Psoas muscle (tissue), 7 donors: ENCODE measurements at regions not wholly inside any gene's neighbourhood (a gene's known extent, or its start where the extent isn't known, plus 50 kb on each side); places are given as distances from the start of the nearest gene placed in this dataset.

ENCODE experiments used
- ATAC-seq, 4 donors: fragments of 200-7000 bp; cut with Tn5 transposase; one replicate each; pipeline ENCODE4 v1.9.1; 2020; ENCODE audit warnings: moderate library complexity in 3 of 4, mild to moderate bottlenecking in 2 of 4
- DNase-seq, 2 donors: peaks; one replicate each; pipeline ENCODE4 v3.0.0-alpha.2; 2020
- H3K27ac ChIP-seq: fragments of 200-600 bp; one replicate; pipeline ENCODE4 v1.8.0; 2022
- H3K27me3 ChIP-seq, 3 donors: fragments of 200-600 bp in 1 of 3; one replicate each; pipeline versions ENCODE4 v1.6.1 to v1.8.0; 2013 to 2022; ENCODE audit warnings: low read length in 2 of 3, mild to moderate bottlenecking in 2 of 3, moderate library complexity in 1 of 3; ENCODE audit not compliant: insufficient read depth in 3 of 3
- H3K36me3 ChIP-seq, 2 donors: fragments of 200-600 bp in 1 of 2; one replicate each; pipeline versions ENCODE4 v1.6.1 to v1.8.0; 2013 to 2022; ENCODE audit warnings: low read depth in 1 of 2, mild to moderate bottlenecking in 1 of 2, moderate library complexity in 1 of 2; ENCODE audit not compliant: insufficient read depth in 1 of 2
- H3K4me1 ChIP-seq: fragments of 200-600 bp; one replicate; pipeline ENCODE4 v1.8.0; 2022
- H3K4me3 ChIP-seq: fragments of 200-600 bp; one replicate; pipeline ENCODE4 v1.8.0; 2022; ENCODE audit warnings: mild to moderate bottlenecking
- H3K9me3 ChIP-seq: fragments of 200-600 bp; one replicate; pipeline ENCODE4 v1.8.0; 2022
- WGBS, 3 donors: extraction: QIAGEN DNeasy Blood & Tissue Kit; methylation state at CpG; one replicate each; pipeline versions ENCODE4 v1.1.6 to v1.1.7; 2013; 5-methylcytosine and 5-hydroxymethylcytosine counted together
- intact Hi-C, 2 donors: fragments of 100-400 bp; cut with DNase I; formaldehyde crosslinking; loops; one replicate each; pipeline versions ENCODE4 v1.11.0 to v1.14.2; 2022
- TF ChIP-seq, protein P1 (sequence below): fragments of 200-600 bp; IDR thresholded peaks from one replicate; pipeline ENCODE4 v1.8.0; 2022; ENCODE audit warnings: antibody characterized with exemption
- donor health status: healthy with polysubstance abuse.
- donor health status: DM: no; HTN: no; CAD: no; lungs with moderate emphysema.
- donor health status: Bipolar disorder and iron deficiency.
- donor health status: healthy.
- donor health status: DM: yes; HTN: yes; CAD: no.
- donor health status: DM: no; HTN: no; CAD: no.
- donor health status: DM: yes; HTN: yes; CAD: no.

GRCh38 chr4:28256295-28256694 is 1395.7 kb downstream of the STIM2 start:
- Histone ChIP-seq H3K27me3 (no peaks in the 10 kb centered on the region), H3K36me3 (no peaks in the 10 kb centered on the region), H3K9me3 (no peaks in the 10 kb centered on the region), H3K27ac (no peak overlapping the region), H3K4me3 (no peak overlapping the region), H3K4me1 (no peaks in the 10 kb centered on the region)
- no peak for ATAC-seq
- no peak for DNase-seq
- intact Hi-C loops = no loop called here
- TF ChIP-seq, protein P1, sequence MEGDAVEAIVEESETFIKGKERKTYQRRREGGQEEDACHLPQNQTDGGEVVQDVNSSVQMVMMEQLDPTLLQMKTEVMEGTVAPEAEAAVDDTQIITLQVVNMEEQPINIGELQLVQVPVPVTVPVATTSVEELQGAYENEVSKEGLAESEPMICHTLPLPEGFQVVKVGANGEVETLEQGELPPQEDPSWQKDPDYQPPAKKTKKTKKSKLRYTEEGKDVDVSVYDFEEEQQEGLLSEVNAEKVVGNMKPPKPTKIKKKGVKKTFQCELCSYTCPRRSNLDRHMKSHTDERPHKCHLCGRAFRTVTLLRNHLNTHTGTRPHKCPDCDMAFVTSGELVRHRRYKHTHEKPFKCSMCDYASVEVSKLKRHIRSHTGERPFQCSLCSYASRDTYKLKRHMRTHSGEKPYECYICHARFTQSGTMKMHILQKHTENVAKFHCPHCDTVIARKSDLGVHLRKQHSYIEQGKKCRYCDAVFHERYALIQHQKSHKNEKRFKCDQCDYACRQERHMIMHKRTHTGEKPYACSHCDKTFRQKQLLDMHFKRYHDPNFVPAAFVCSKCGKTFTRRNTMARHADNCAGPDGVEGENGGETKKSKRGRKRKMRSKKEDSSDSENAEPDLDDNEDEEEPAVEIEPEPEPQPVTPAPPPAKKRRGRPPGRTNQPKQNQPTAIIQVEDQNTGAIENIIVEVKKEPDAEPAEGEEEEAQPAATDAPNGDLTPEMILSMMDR = no peak
- WGBS, 3 donors = 89% methylated on average over 1 of the region's 1 CpG; no CpG with 5 or more reads in 2 of the 3 donors

DNA sequence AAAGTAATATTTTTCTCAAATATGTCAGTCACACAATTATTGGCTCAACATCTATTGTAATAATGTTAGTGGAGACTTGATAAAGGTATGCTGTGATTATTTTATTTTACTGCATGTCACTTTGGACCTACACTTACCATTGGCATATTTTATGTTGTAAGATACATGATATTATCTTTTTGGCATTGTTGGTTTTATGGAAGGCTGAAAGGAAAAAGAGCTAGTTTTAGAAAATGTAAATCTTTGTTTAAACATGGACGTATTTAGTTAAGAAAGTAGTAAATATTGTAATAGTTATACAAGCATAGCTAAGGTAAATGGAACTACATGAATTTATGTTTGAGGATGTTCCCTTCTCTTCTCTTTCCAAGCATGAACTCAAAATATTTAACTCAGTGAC is 1399.3 kb downstream of the STIM2 start:
- Histone ChIP-seq H3K27me3 (no peaks in the 10 kb centered on the region), H3K9me3 (no peaks in the 10 kb centered on the region), H3K4me1 (no peaks in the 10 kb centered on the region), H3K36me3 (no peaks in the 10 kb centered on the region), H3K4me3 (no peak overlapping the region), H3K27ac (no peak overlapping the region)
- 82 to 92% (median 90%) methylated on average over 1 of the region's 1 CpG for WGBS, 3 donors
- no peak for DNase-seq
- intact Hi-C loops = no loop called here
- TF ChIP-seq, protein P1 = no peak
- no peak for ATAC-seq

DNA sequence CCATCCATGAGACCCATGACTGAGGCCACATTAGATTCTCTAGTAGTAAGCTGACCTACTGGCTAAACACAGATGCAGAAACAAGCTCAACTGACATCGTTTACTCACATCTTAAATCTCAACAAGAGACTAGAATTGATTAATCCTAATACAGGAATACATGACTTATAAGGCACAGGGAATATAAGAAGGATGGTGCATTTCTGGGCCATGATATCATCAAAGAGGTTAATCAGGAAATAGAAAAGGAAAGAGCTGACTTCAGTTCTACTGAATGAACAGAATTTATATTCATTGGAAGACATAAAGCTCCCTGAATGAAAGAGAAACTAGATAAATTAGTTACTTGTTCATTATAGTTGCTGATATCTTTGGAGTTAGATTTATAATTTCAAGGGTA is 1406.5 kb downstream of the STIM2 start:
- H3K4me1 ChIP-seq = no peaks in the 10 kb centered on the region
- WGBS, 3 donors = 76 to 90% (median 83%) methylated on average over 1 of the region's 1 CpG

DNA sequence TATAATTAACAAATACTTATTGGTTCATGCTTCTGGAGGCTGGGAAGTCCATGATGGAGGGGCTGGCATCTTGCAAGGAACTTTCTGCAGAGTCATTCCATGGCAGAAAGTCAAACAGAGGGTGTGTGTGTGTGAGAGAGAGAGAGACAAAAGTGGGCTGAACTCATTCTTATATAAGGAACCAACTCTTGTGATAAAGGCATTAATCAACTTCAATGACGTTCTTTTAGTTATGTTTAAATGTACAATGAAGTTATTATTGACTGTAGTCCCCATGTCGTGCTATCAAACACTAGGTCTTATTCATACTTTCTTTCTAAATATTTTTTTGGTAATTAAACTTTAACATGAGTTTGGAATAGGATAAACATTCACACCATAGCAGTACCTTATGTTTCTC is 1408.8 kb downstream of the STIM2 start:
- Histone ChIP-seq H3K36me3 (no peaks in the 10 kb centered on the region), H3K27me3 (no peaks in the 10 kb centered on the region), H3K27ac (no peak overlapping the region), H3K4me3 (no peak overlapping the region), H3K4me1 (no peaks in the 10 kb centered on the region), H3K9me3 (no peaks in the 10 kb centered on the region)
- WGBS, 3 donors = 74 to 82% (median 79%) methylated on average over 2 of the region's 2 CpGs
- TF ChIP-seq, protein P1 = no peak
- no peak for ATAC-seq
- intact Hi-C loops = no loop called here
- DNase-seq = no peak

More for the DNA sequence above, 1406.5 kb downstream of the STIM2 start:
- intact Hi-C loops = no loop called here
- no peak overlapping the region for H3K4me3 ChIP-seq
- TF ChIP-seq, protein P1 = no peak
- DNase-seq (no peak), ATAC-seq (no peak)
- no peaks in the 10 kb centered on the region for H3K9me3 ChIP-seq
- H3K36me3 ChIP-seq = no peaks in the 10 kb centered on the region
- H3K27me3 ChIP-seq = no peaks in the 10 kb centered on the region
- H3K27ac ChIP-seq = no peak overlapping the region

- H3K4me1 ChIP-seq = no peaks in the 10 kb centered on the region
- no peaks in the 10 kb centered on the region for H3K9me3 ChIP-seq
- intact Hi-C loops = no loop called here
- DNase-seq = no peak
- no peak overlapping the region for H3K27ac ChIP-seq
- H3K4me3 ChIP-seq = no peak overlapping the region
- no peaks in the 10 kb centered on the region for H3K27me3 ChIP-seq
- no peaks in the 10 kb centered on the region for H3K36me3 ChIP-seq
- TF ChIP-seq, protein P1 = no peak
- no peak for ATAC-seq
Measured at GRCh38 chr4:28277931-28278330, 1417.3 kb downstream of the STIM2 start.
